SHP77 (cell line): ENCODE measurements at regions not wholly inside any gene's neighbourhood (a gene's known extent, or its start where the extent isn't known, plus 50 kb on each side); places are given as distances from the start of the nearest gene placed in this dataset.

Source experiments
- DNase-seq, 2 experiments: peaks; one replicate each; lab custom pipeline; 2025; lab: John Stamatoyannopoulos, UW

DNA sequence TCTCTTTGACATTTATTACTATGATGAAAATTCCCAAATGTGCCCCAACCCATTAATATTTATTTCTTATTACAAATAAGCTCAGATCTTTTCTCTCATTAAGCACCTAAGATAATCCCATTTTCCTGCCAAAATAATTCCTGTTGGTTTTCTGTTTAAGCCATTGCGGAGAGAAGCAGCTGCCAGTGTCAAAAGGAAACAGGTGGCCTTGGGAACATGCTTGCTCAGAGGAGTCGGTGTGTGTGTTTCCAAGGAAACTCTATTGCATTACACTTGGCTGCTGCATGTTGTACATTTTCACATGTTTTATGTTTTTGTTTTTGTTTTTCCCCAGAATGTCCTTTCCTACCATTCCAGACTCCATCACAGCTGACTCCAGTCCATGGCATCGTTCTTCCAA, 56.4 kb downstream of the CD24 start:
- DNase-seq = peak; percentile 43 to 59

DNA sequence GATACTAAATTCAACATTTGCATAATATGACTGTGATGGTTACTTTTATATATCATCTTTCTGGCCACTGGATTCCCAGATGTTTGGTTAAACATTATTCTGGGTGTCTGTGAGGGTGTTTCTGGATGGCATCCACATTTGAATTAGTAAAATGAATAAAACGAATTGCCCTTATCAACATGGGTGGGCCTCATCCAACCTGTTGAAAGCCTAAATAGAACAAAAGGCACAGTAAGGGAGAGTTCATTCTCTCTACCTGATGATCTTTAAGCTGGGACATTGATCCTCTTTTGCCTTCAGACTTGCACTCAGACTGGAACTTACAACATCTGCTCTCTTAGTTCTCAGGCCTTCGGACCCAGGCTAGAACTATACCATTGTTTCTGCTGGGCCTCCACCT, 57.6 kb downstream of the CD24 start:
- no peak for DNase-seq

DNA sequence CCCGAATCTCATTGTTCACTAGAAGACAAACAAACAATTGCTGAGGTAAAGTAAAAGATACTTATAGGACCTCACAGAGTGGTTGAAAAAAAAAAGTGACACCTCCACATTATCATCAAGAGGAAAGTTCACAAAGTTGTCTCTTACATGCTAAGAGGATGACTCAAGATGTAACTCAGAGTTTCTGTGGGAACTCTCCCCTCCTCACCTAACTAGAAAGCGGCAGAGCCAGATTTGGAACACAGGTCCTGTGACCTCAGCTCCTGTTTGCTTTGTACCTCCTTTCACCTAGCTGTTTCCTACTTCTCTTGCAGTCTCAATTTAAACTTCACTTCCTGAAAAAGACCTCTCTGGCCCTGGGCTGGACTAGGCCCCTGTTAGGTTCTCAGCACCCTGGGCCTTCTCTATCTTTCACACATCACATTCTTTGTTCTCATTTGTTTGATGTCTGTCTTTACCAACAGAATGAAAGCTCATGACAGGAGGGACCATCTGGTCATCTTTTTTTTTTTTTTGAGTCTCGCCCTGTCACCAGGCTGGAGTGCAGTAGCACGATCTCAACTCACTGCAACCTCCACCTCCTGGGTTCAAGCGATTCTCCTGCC, 60.8 kb downstream of the CD24 start:
- DNase-seq = no peak

DNA sequence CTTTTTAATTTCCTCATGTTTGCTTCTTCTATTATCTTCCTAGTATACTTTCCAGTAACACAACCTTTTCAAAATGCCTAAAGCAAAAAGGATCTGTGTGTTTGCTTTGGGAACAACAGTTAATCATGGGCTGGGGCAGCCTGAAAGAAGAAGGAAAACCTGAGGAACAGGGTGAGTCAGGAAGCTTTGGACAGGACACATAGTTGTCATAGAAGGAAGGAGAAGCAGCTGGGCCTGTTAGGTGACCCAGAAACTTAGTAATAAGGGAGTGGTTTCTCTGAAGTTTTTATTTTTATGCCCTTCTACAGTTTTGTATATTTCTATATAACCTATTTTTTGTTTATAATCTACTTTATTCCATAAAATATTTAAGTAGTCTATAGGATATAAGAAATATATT, 61.4 kb downstream of the CD24 start:
- DNase-seq = no peak

DNA sequence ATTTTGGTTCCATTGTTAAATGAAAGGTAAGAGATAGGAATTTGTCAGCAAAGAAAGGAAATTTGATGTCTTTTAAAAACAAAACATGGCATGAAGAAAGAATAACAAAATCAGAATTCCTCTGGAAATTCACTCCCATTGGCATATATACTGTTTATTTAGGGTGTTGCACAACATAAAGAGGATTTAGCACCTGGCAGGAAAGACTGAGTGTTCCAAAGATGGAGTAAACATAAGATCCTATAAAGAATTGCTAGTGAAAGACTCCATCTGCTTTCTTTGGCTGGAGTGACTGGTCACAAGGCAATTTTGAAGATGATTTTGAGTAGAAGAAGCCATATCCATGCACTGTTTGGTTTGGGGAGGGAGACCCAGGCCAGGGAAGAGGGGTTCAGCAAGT, 62.4 kb downstream of the CD24 start:
- DNase-seq = no peak

DNA sequence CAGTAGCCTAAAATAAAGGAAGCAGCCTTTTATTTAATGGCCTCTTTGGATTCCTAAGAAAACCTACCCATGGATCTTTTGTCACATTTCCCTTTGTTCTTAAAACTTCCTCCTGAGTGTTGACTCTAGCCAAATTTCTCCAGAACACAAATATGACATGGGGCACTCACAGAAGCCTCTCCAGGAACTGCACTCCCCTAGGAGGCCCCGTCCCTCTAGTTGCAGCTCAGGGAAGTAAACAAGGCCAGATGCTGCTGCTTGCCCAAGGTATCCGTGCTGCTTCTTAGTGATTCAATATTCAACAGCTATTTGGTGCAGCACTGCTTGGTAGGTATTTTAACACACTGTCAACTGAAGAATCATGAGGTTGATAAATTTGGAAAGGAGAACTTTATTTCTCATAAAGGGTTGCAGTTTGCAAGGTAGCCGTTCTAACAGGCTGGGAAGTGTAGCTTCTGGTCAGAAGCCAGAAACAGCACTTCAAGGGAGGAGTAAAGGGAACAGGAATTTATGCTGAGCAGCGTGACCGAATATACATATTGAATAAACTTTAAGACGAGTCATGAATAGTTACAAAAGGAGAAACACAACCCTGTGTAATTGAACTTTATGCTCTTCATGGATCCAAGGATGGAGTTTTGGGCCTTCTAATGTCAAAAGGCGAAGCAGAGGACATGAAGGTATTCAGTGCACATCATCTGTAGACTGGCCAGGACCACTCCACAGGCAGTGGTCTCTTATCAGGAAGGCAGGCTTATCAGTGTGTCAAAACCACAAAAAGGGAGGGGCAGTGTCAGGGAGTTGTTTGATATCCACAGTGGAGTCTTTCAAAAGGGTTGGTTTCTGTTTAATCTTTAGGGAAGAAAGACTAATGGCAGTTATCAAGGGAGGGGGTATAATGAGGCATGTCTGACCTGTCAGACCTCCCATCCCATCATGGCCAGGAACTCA, 63.3 kb downstream of the CD24 start:
- peak; percentile 33 to 75 for DNase-seq

DNA sequence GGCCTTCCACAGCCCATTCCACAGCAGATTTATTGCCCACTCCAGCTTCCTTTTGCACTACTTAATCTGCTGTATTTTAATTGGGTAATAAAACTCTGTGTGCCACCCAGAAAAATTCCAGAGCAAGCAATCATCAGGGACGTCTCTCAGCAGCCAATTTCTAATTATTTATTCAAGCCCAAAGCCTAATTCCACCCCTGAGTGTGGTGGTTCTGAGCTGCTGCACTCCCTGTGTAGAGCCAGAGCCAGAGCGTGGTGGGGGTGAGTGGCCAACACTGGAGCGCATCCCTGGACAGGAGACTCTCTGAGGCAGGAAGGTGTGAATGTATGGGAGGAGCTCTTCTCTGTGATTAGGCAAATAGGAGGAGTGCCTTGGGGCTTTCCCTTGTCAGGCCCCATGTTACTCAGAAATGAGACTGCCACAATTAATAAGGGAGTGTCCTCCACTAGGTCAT, 66.1 kb downstream of the CD24 start:
- DNase-seq = no peak

DNA sequence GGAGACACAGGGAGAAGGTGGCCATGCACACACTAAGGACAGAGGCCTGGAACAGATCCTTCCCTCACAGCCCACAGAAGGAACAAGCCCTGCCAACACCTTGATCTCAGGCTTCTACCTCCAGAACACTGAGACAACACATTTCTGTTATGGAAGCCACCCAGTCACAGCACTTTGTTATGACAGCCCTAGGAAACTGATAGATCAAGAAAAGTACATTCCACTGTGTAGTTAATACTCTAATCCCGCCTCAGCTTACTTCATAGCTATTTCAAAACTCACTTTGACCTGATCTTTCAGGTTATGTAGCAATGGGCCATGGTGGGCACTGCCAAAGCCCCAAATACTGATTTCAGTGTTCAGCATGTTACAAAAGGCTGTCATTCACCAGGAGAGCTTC, 66.8 kb downstream of the CD24 start:
- no peak for DNase-seq

DNA sequence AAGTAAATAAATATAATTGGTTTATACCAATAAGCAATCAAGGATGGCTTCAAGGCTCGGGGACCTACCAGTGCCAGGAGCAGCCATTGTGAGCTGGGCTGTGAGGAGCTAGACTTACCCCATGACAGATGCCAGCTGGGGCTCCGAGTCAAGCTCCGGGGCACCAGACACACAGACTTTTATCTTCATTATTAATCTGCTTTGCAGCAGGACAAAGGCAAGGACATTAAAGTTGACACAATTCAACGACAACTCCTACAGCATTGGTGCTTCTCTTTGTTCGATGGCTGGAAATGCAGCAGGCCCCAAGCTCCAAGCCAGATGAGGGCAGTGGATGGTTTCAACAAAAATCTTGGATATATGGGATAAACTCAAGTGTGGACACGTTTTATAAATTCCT, 68.3 kb downstream of the CD24 start:
- DNase-seq = no peak

DNA sequence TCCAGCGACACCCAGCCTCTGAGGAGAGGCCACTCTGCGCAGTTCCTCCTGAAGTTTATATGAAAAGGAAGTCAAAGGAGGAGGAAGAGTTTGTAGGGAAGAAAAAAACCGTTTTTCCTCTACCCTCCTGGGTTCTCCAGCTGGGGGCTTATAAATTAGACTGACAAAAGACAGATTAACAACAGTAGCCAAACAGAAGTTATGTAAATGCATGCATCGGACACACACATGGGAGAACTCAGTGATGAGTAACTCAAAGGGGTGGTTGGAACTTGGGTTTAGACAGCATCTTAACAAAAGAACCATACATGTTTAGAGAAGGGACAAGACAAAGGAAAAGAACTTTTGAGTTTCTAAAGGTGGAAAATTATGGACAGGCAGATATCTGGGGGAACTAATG, 71.2 kb downstream of the CD24 start:
- DNase-seq = no peak

DNA sequence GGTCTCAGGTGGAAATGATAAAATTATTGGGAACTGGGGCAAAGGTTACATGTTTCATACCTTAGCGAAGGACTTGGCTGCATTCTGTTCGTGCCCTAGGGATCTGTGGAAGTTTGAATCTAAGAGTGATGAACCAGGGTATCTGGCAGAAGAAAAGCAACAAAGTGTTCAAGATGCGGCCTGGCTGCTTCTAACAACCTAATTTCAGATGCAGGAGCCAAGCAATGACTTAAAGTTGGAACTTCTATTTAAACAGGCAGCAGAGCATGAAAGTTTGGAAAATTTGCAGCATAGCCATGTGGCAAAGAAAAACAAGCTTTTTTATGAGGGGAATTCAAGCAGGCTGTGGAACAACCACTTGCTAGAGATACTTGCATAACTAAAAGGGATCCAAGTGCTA, 73.5 kb downstream of the CD24 start:
- DNase-seq = no peak

DNA sequence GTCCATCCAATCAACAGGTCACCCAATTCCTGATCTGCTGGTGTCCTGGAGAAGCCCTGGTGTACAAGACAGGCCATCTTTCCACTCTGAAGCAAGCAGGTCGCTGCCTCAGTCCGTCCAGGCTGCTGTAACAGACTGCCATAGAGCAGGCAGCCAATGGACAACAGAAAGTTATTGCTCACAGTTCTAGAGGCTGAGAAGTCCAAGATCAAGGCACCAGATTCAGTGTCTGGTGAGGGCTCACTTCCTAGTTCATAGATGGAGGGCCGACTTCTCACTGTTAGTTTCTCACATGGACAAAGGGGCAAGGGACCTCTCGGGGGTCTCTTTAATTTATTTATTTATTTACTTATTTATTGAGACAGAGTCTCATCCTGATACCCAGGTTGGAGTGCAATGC, 74.8 kb downstream of the CD24 start:
- no peak for DNase-seq

DNA sequence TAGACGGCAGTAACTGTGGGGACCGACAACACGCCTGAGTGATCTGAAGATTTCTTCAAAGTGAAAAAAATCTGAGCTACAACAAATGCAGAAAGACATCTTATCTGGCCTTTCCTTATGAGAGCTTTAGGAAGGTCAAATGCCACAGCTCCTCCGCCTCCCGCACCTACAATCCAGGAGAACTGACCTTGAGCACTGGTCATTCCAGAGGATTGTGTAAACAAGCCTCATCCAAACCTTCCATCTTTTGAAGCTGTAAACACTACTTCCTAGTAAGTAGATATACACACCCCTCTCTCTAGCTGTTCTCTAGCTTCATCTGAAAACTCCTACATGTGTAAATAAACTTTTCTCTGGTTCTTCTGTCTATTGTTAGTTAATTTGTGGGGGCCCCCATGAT, 76.9 kb downstream of the CD24 start:
- DNase-seq = no peak

DNA sequence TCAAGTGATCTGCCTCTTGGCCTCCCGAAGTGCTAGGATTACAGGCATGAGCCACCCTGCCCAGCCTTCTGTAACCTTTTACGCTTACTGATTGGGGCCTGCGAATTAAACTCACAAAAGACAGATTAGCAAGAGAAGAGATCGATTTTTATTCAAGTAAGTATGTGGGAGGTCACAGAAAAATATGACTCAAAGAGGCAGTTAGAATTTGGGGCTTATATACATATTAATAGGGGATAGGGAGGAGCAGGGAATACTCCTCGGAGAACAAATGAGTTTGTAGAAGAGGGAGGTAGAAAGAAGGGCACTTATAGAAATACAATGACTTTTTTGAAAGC, 78.9 kb downstream of the CD24 start:
- no peak for DNase-seq

DNA sequence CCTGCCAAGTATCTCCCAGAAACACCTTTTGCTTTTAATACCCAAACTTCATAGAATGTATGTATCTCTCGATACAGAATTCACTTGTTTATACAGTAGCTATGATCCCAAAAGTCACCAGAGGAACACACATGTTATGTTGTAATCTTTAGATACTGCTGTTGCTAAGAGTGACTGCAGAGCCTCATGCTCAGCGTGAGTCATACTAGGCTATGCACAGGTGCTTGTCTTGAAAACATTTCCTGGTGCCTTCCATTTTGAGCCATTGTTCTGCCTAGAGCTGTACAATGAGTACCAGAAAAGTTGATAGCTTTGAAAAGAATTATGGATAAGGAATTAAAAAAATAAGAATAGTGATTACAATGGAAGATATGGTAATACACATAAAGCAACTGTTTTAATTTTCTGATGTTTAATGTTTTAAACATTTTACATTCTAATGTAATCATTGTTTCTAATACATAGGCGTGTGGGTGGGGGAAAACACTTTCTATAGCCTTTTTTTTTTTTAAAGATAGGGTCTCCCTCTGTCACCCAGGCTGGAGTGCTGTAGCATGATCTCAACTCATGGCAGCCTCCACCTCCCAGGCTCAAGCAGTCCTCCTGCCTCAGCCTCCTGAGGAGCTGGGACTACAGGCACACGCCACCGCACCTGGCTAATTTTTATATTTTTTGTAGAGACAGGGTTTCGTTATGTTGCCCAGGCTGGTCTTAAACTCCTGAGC, 79.4 kb downstream of the CD24 start:
- DNase-seq = no peak

DNA sequence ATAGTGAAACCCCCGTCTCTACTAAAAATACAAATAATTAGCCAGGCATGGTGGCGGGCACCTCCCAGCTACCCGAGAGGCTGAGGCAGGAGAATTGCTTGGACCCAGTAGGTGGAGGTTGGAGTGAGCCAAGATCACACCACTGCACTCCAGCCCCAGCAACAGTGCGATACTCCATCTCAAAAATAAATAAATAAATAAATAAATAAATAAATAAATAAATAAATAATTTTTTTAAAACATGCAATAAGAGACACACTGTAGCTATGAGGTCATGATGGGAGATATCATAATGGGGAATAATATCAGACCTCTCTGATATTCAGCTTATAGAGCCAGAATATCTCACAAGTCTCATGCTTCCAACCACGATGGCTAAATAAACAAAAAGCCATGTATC, 82.3 kb downstream of the CD24 start:
- DNase-seq = no peak

DNA sequence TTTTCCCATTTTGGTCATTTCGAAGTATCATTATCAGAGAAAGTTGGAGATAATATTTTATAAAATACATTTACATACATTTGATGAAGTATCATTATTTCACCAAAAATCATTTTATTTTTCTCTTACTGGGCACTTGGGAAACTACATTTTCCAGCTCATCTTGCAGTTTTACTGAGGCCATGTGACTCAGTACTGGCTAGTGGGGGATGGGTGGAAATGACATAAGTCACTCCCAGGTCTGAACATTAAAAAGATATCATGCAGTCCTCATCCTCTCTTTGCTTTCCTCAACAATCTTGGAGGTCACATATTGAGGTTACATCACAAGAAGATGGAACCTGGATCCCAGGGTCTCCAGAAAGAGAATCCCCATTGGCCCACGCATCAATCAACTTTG, 84.1 kb downstream of the CD24 start:
- DNase-seq = no peak

DNA sequence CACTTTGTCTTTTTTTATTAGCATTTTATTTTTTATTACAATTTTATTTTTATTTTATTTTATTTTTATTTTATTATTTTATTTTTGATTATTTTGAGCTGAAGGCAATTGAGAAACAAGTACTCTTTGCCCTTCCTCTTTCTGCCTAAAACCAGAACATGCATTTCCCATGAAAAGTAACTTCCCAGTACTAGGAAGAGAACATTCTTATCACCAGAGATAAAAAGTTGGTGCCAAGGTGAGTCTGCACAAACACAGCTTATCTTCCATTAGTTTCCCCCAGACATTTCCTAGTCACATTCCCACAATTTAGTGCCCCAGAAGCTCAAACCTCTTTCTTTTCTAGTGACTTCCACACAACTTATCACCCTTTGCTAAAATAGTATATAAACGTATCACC, 84.8 kb downstream of the CD24 start:
- no peak for DNase-seq

DNA sequence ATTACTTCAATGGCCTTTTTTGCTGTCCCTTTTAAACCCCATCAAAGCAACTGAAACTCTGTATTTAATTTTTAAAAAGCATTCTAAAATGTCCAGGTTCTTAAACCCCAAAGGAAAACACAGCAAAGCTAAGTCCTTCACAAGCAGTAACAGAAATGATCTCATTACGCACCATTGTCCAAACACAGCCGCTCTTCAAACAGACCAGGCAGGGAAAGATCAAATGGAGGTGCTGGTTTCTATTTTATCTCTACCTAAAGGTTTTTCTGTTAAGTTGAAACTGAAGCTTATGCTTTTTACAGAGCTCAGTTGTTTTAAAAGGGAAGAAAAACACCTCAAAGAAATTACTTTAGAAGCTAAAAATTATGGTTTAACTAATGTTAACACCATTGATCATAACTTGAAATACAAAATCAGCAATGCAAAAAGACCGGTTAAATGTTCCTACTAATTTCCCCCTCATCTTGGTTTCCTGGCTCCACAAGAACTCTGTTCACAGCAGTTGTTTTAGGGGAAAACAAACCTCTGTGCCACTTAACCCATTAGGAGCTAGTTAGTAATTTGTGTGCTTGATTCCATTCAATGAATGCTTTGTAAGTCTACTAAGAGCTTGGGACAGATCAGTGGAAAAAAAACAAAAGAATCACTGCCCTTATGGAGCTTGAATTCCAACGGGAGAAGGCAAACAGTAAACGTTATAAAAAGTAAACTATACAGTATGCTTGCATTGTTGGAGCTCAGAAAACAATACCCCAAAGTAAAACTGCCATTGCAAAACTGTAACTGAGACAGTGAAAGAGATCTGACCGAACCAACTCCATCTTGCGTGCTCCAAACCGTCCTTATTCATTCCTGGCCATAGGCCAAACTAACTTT, 87.4 kb downstream of the CD24 start:
- peak; percentile 64 to 73 for DNase-seq

DNA sequence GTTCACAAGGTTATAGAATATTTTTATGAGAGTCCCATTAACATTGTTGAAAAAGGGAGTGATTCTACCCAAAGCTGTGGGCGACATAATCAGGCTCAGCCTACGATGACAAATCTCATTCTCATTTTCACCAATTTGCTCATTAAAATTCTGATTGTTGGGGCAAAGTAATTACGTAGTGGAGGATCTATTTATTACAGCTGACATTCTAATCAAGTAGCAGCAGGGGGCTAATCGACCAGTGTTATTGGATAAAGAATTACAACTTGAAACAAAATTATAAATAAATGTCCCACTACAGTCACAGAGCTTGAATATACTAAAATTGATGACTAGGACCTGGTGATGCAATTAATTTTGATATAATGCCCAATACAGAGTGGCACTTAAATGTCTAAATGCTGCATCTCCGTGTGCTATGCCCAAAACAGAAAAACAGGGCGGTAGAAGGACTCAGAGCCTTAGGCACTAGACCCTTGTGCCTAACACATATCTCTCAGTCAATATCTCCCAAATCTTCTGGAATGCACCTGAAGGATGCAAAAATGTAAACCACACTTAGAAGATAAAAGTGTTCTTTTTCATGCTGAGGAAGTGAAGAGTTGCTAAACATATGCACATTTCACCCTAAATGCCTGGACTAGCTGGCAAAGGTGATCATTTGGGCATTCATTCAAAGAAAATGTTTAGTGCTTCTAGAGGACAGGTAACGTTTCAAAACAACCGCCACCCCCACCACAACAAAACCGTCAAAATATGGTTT, 88.3 kb downstream of the CD24 start:
- no peak for DNase-seq

DNA sequence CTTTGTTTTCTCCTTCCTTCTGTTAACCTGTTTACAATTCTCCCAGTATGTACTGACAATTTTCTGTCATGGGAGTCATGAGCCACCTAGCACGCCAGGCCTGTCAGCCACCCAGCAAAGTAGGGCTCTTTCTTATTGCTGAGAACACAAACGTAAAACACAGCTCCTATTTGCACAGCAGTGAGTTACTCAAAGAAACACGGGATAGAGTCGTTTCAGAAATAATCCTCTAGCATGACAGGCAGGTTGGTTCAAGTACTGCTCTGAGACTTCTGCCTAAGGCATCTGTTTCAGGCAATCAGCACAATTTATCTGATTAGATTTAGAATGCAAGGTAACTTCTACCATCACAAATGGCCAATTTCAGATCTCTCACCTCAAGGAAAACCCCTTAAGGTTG, 88.8 kb downstream of the CD24 start:
- peak; percentile 20 to 53 for DNase-seq
